DND-41 (cell line): ENCODE measurements at regions not wholly inside any gene's neighbourhood (a gene's known extent, or its start where the extent isn't known, plus 50 kb on each side); places are given as distances from the start of the nearest gene placed in this dataset.

ENCODE experiments used
- ATAC-seq: fragments of 200-7000 bp; cut with Tn5 transposase; 3 replicates; pipeline ENCODE4 v1.9.1; 2021; ENCODE audit warnings: low read depth; ENCODE audit not compliant: insufficient read depth
- DNase-seq: peaks from one replicate; pipeline ENCODE4 v3.0.0-alpha.2; 2020
- H2AFZ ChIP-seq: 2 replicates; pipeline ENCODE4 v1.6.0; 2012; ENCODE audit warnings: low read depth, low read length
- H3K27ac ChIP-seq: 2 replicates; pipeline ENCODE4 v1.5.1; 2012; ENCODE audit warnings: low read length, inconsistent platforms
- H3K27me3 ChIP-seq: fragments of 200-600 bp; sonication (generic); 2 replicates; pipeline ENCODE4 v1.6.0; 2012; ENCODE audit warnings: low read length, mild to moderate bottlenecking, inconsistent platforms; ENCODE audit not compliant: insufficient read depth, poor library complexity
- H3K36me3 ChIP-seq: 2 replicates; pipeline ENCODE4 v1.5.1; 2012; ENCODE audit warnings: low read length, inconsistent platforms; ENCODE audit not compliant: insufficient read depth
- H3K4me1 ChIP-seq: 2 replicates; pipeline ENCODE4 v1.5.1; 2012; ENCODE audit warnings: mild to moderate bottlenecking, low read length; ENCODE audit not compliant: insufficient read depth
- H3K4me2 ChIP-seq: 2 replicates; pipeline ENCODE4 v1.6.0; 2012; ENCODE audit warnings: mild to moderate bottlenecking, moderate library complexity, low read length, inconsistent platforms; ENCODE audit not compliant: insufficient read depth
- H3K4me3 ChIP-seq, 2 experiments: fragments of 200-600 bp in 1 of 2; shearing (Covaris generic) in 1 of 2; 2 replicates each; pipeline ENCODE4 v1.5.1; 2012 to 2016; ENCODE audit warnings: inconsistent platforms in 2 of 2, low read length in 2 of 2, mild to moderate bottlenecking in 2 of 2, low read depth in 1 of 2, moderate library complexity in 1 of 2
- H3K79me2 ChIP-seq: 2 replicates; pipeline ENCODE4 v1.6.0; 2012; ENCODE audit warnings: low read length, inconsistent platforms; ENCODE audit not compliant: insufficient read depth
- H3K9ac ChIP-seq: 2 replicates; pipeline ENCODE4 v1.6.0; 2012; ENCODE audit warnings: low read depth, mild to moderate bottlenecking, inconsistent platforms, low read length, moderate library complexity
- H3K9me3 ChIP-seq: 2 replicates; pipeline ENCODE4 v1.5.1; 2012; ENCODE audit warnings: low read length, moderate library complexity, mild to moderate bottlenecking, inconsistent platforms; ENCODE audit not compliant: insufficient read depth, severe bottlenecking
- H4K20me1 ChIP-seq: 2 replicates; pipeline ENCODE4 v1.6.0; 2012; ENCODE audit warnings: low read length; ENCODE audit not compliant: insufficient read depth
- EZH2 ChIP-seq: IDR thresholded peaks from 3 replicates; pipeline ENCODE4 v1.6.1; 2012; ENCODE audit warnings: borderline replicate concordance, low read depth, mild to moderate bottlenecking, moderate library complexity, low read length, inconsistent platforms; ENCODE audit not compliant: severe bottlenecking
- TF ChIP-seq, protein P1 (sequence below): IDR thresholded peaks from 2 replicates; pipeline ENCODE4 v1.5.1; 2012; ENCODE audit warnings: borderline replicate concordance, low read length, moderate library complexity, mild to moderate bottlenecking; ENCODE audit not compliant: poor library complexity, severe bottlenecking; ENCODE audit errors: extremely low read depth

DNA sequence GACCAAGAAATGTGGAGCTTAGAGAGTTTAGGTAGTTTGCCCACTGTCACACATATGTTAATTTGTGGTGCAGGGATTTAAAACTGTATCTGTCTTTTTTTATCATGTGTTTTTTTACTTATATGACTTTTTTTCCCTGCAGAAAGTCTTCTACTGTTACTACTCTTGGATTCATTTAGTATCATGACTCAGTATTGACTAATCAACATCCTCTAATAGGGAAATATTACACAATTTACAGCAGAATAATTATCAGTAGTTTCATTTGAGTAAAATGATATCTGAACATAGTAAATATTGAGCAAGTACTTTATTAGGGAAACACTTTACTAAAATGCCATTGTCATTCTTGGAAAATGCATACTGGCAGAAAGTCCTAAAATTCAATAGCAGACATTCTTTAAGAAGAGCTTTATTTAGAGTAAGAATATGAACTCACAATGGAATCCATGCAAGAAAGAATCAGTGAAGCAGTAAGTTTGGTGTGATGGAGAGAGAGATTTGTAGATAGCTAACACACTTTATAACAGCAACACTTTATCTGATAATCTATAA, 425.9 kb upstream of the SLC8A1 start:
- no peaks in the 10 kb centered on the region for H4K20me1 ChIP-seq
- H3K79me2 ChIP-seq, result no peaks in the 10 kb centered on the region
- H3K27me3 ChIP-seq, result no peaks in the 10 kb centered on the region
- TF ChIP-seq, protein P1, sequence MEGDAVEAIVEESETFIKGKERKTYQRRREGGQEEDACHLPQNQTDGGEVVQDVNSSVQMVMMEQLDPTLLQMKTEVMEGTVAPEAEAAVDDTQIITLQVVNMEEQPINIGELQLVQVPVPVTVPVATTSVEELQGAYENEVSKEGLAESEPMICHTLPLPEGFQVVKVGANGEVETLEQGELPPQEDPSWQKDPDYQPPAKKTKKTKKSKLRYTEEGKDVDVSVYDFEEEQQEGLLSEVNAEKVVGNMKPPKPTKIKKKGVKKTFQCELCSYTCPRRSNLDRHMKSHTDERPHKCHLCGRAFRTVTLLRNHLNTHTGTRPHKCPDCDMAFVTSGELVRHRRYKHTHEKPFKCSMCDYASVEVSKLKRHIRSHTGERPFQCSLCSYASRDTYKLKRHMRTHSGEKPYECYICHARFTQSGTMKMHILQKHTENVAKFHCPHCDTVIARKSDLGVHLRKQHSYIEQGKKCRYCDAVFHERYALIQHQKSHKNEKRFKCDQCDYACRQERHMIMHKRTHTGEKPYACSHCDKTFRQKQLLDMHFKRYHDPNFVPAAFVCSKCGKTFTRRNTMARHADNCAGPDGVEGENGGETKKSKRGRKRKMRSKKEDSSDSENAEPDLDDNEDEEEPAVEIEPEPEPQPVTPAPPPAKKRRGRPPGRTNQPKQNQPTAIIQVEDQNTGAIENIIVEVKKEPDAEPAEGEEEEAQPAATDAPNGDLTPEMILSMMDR, result no peak
- no peak for TF ChIP-seq EZH2
- no peak for ATAC-seq
- H3K4me3 ChIP-seq, result no peak overlapping the region
- no peak overlapping the region for H3K9ac ChIP-seq
- H2AFZ ChIP-seq, result no peak overlapping the region
- no peaks in the 10 kb centered on the region for H3K9me3 ChIP-seq
- no peak for DNase-seq
- H3K27ac ChIP-seq, result no peak overlapping the region
- H3K4me1 ChIP-seq, result peaks cover 3% of the 10 kb centered on the region; the same call in 1 of the 2 replicates
- no peak overlapping the region for H3K4me2 ChIP-seq
- H3K36me3 ChIP-seq, result no peaks in the 10 kb centered on the region

DNA sequence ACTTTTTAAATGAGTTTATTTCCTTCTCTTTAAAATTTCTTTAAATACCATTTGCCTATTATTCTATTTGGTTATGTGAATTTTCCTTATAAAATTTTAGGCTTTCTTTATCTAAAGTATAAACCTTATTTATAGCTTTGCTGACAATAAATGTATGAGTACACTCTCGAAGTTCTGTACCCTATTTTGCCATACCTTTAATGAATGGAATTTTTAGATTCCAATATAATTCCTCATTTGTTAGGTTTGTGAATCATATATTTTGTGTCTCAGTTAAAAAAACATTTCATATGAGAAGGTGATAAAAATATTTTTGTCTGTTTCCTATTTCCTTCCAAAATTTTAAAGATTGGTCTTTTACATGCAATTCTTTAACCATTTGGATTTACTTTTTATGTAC, 427.4 kb upstream of the SLC8A1 start:
- TF ChIP-seq, protein P1, result no peak
- no peaks in the 10 kb centered on the region for H3K36me3 ChIP-seq
- DNase-seq (no peak), ATAC-seq (no peak)
- no peak overlapping the region for H3K4me2 ChIP-seq
- no peaks in the 10 kb centered on the region for H3K9me3 ChIP-seq
- H2AFZ ChIP-seq, result no peak overlapping the region
- H3K27me3 ChIP-seq, result no peaks in the 10 kb centered on the region
- H3K9ac ChIP-seq, result no peak overlapping the region
- no peak overlapping the region for H3K4me3 ChIP-seq
- H4K20me1 ChIP-seq, result no peaks in the 10 kb centered on the region
- H3K27ac ChIP-seq, result no peak overlapping the region
- no peaks in the 10 kb centered on the region for H3K4me1 ChIP-seq
- no peaks in the 10 kb centered on the region for H3K79me2 ChIP-seq

DNA sequence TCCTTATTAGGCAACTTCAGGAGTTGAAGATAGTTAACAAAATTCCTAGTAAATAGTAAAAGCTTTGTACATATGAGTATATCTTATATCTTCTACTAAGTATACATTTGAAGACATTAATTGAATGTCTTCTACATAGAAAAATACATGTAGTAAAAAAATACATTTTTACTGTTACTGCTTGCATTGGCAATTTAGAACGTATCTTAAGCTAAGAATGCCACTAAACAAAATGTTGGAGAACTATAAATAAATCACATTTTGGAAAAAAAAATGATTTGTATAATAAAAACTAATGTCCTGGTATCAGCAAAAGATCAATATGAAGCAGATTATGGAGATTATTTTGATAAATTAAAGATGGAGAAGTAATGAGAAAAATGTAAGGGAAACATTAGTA, 434.2 kb upstream of the SLC8A1 start:
- H3K4me1 ChIP-seq, result no peaks in the 10 kb centered on the region
- TF ChIP-seq EZH2, result no peak
- no peak overlapping the region for H3K9ac ChIP-seq
- ATAC-seq (no peak), DNase-seq (no peak)
- H4K20me1 ChIP-seq, result no peaks in the 10 kb centered on the region
- no peak overlapping the region for H3K4me2 ChIP-seq
- no peak overlapping the region for H3K27ac ChIP-seq
- H2AFZ ChIP-seq, result no peak overlapping the region
- no peak overlapping the region for H3K4me3 ChIP-seq
- H3K9me3 ChIP-seq, result peaks cover 4% of the 10 kb centered on the region
- no peaks in the 10 kb centered on the region for H3K36me3 ChIP-seq
- H3K79me2 ChIP-seq, result no peaks in the 10 kb centered on the region
- no peaks in the 10 kb centered on the region for H3K27me3 ChIP-seq

DNA sequence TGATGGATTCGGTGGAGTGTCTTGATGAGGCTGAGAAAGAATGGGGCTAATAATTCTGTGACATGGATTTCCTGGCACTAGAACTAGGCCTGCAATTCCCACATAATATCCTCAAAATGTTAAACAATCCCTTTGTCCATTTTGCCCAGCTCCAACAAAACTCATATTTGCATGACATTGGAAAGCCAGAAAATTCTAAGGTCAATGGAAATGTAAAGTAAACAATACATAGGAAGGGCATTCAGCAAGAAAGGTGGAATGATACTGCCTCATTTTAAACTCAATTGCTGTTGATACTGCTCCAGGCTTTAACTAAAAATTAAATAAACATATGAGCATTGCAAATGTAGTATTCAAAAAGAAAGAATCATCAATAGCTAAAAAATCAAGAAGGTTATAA, 434.8 kb upstream of the SLC8A1 start:
- DNase-seq (no peak), ATAC-seq (no peak)
- H3K4me3 ChIP-seq, result no peak overlapping the region

More for the DNA sequence above, 434.8 kb upstream of the SLC8A1 start:
- H4K20me1 ChIP-seq, result no peaks in the 10 kb centered on the region
- TF ChIP-seq EZH2, result no peak
- TF ChIP-seq, protein P1, result no peak
- H3K9me3 ChIP-seq, result peaks cover 4% of the 10 kb centered on the region
- no peak overlapping the region for H3K27ac ChIP-seq
- no peak overlapping the region for H2AFZ ChIP-seq
- H3K9ac ChIP-seq, result no peak overlapping the region
- no peak overlapping the region for H3K4me2 ChIP-seq
- H3K4me1 ChIP-seq, result no peaks in the 10 kb centered on the region
- no peaks in the 10 kb centered on the region for H3K27me3 ChIP-seq
- no peaks in the 10 kb centered on the region for H3K36me3 ChIP-seq
- no peaks in the 10 kb centered on the region for H3K79me2 ChIP-seq
